ENCODE measurements at regions not wholly inside any gene's neighbourhood (a gene's known extent, or its start where the extent isn't known, plus 50 kb on each side); places are given as distances from the start of the nearest gene placed in this dataset.

DNA sequence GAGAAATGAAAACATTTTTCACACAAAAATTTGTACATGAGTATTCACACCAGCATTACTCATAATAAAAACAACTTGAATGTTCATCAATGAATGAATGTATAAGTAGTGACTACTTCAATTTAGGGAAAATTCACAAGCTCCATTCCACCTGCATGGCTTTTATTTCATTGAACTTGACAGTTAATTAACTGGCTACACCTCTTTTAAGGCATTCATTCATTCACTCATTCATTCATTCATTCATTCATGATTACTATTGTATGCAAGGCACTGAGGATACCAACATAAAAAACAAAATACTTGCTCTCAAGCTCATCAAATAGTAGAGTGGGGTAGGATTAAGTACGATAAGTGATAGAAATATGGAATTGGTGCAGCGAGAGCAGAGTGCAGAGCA is 198.3 kb upstream of the DLGAP1 start:
- no peaks in the 10 kb centered on the region for H3K9me3 ChIP-seq
- no peak for ATAC-seq
- no peaks in the 10 kb centered on the region for H3K27me3 ChIP-seq
- H3K4me3 ChIP-seq = no peak overlapping the region
- H3K36me3 ChIP-seq = no peaks in the 10 kb centered on the region
- H3K27ac ChIP-seq = no peak overlapping the region
- no peaks in the 10 kb centered on the region for H3K4me1 ChIP-seq
- 75 to 84% methylated on average over 2 of the region's 2 CpGs for WGBS, 2 donors (ENCODE audit: low coverage in 1 of 2)
- TF ChIP-seq POLR2AphosphoS5 (IDR thresholded peaks at IDR 0.05) (no peak), EP300 (IDR thresholded peaks at IDR 0.05) (no peak)

GRCh38 chr18:4641771-4642368 is 186.8 kb upstream of the DLGAP1 start:
- no peaks in the 10 kb centered on the region for H3K27me3 ChIP-seq
- H3K4me3 ChIP-seq = no peak overlapping the region
- no peak overlapping the region for H3K27ac ChIP-seq
- 50 to 55% methylated on average over 3 to 4 of the region's 5 CpGs for WGBS, 2 donors (ENCODE audit: low coverage in 1 of 2)
- ATAC-seq = no peak
- TF ChIP-seq, protein P1, sequence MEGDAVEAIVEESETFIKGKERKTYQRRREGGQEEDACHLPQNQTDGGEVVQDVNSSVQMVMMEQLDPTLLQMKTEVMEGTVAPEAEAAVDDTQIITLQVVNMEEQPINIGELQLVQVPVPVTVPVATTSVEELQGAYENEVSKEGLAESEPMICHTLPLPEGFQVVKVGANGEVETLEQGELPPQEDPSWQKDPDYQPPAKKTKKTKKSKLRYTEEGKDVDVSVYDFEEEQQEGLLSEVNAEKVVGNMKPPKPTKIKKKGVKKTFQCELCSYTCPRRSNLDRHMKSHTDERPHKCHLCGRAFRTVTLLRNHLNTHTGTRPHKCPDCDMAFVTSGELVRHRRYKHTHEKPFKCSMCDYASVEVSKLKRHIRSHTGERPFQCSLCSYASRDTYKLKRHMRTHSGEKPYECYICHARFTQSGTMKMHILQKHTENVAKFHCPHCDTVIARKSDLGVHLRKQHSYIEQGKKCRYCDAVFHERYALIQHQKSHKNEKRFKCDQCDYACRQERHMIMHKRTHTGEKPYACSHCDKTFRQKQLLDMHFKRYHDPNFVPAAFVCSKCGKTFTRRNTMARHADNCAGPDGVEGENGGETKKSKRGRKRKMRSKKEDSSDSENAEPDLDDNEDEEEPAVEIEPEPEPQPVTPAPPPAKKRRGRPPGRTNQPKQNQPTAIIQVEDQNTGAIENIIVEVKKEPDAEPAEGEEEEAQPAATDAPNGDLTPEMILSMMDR (IDR thresholded peaks at IDR 0.05) = no peak
- TF ChIP-seq EP300 (IDR thresholded peaks at IDR 0.05) (no peak), POLR2AphosphoS5 (IDR thresholded peaks at IDR 0.05) (no peak), POLR2A (IDR thresholded peaks at IDR 0.05) (no peak)
- H3K9me3 ChIP-seq = no peaks in the 10 kb centered on the region
- H3K36me3 ChIP-seq = no peaks in the 10 kb centered on the region
- H3K4me1 ChIP-seq = no peaks in the 10 kb centered on the region

DNA sequence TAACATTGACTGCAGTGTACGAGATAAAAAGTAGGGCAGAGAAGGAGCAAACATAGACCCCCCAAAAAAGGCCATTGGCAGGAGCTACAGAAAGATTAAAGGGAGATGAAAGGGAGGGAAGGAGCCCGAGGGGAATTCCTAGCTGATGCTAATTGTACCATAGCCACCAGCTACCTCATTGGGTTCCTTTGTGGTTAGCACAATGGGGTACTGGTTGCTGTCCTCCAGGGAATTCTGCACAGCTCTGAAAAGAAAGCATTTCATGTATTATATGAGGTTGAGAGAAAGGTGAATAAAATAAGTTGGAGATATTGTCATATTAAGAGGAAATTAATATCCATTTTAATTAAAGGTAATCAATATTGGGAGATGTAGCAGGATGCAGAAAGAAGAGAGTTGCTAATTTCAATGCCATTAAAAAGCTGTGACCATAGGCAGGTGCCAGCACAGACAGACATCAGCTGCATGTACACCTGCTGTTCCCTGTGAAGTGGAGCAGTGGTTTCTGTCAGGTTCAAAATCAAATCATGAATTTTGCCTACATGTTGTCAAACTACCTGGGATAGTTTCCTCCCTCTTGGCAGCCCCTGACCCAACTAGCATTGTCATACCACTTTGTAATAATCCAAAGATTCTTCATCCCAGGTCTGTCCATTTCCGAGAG is 185.4 kb upstream of the DLGAP1 start:
- WGBS, 2 donors (ENCODE audit: low coverage in 1 of 2) = 64 to 71% methylated on average over 3 of the region's 3 CpGs
- no peak for TF ChIP-seq EP300 (IDR thresholded peaks at IDR 0.05)
- no peak for TF ChIP-seq POLR2AphosphoS5 (IDR thresholded peaks at IDR 0.05)
- TF ChIP-seq POLR2A (IDR thresholded peaks at IDR 0.05) = no peak
- TF ChIP-seq, protein P1 (IDR thresholded peaks at IDR 0.05) = no peak
- Histone ChIP-seq H3K27me3 (no peaks in the 10 kb centered on the region), H3K27ac (no peak overlapping the region), H3K9me3 (no peaks in the 10 kb centered on the region), H3K36me3 (no peaks in the 10 kb centered on the region), H3K4me1 (no peaks in the 10 kb centered on the region), H3K4me3 (no peak overlapping the region)
- no peak for ATAC-seq

DNA sequence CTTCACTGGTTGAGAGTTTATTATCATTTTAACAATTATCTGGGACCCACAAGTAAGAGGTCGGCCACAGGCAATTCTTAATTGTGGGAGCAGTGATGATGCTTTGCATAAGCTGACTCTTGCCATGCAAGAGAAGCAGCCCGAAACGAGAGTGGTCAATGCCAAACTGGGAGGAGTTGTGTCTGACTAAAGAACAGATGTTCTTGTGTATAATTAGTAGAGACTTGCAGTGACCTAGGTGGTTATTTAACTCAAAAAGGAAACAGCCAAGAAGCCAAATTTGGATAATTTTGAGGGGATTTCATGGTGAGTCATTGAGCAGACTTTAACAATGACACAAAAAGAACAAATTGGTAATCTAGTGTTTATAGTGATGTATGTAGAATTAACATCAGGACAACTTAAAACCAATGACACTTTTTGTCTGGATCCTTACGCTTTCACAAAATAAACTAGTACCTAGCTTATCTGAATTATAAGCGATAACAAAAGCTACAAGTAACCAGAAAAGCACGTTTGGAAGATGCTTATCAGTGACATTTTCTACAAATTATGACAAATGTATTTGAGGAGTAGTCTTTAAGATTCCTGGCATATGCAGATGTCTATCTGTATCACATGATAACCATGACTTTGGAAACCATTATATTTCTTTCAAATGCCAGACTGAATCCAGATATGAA is 184.7 kb upstream of the DLGAP1 start:
- H3K27ac ChIP-seq = no peak overlapping the region
- H3K36me3 ChIP-seq = no peaks in the 10 kb centered on the region
- no peaks in the 10 kb centered on the region for H3K27me3 ChIP-seq
- no peak for ATAC-seq
- TF ChIP-seq EP300 (IDR thresholded peaks at IDR 0.05) (no peak), POLR2A (IDR thresholded peaks at IDR 0.05) (no peak), POLR2AphosphoS5 (IDR thresholded peaks at IDR 0.05) (no peak)
- TF ChIP-seq, protein P1 (IDR thresholded peaks at IDR 0.05) = no peak
- 39 to 47% methylated on average over 5 to 6 of the region's 6 CpGs for WGBS, 2 donors (ENCODE audit: low coverage in 1 of 2)
- no peak overlapping the region for H3K4me3 ChIP-seq
- H3K4me1 ChIP-seq = no peaks in the 10 kb centered on the region
- no peaks in the 10 kb centered on the region for H3K9me3 ChIP-seq

DNA sequence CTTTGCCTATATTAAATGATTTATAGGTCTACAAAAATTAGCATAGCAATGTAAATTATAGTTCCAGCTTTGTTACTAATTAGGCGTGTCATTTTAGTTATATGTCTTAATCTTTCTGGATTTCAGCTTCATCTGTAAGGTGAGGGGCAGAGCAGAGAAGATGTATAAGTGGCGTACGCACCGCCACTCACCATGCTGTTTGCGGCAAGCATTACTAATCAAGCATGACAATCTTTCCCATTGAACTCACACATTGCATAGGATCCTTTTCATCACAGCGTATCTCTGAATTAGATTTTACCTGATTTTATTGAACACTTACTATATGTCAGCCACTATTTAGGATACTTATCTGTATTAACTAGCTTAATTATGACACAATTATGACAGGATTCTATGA is 183.6 kb upstream of the DLGAP1 start:
- Histone ChIP-seq H3K36me3 (no peaks in the 10 kb centered on the region), H3K4me1 (no peaks in the 10 kb centered on the region), H3K27ac (no peak overlapping the region), H3K27me3 (no peaks in the 10 kb centered on the region), H3K9me3 (no peaks in the 10 kb centered on the region), H3K4me3 (no peak overlapping the region)
- 95 to 97% methylated on average over 6 of the region's 6 CpGs for WGBS, 2 donors (ENCODE audit: low coverage in 1 of 2)
- TF ChIP-seq POLR2AphosphoS5 (IDR thresholded peaks at IDR 0.05) (no peak), POLR2A (IDR thresholded peaks at IDR 0.05) (no peak), EP300 (IDR thresholded peaks at IDR 0.05) (no peak)
- TF ChIP-seq, protein P1 (IDR thresholded peaks at IDR 0.05) = no peak
- no peak for ATAC-seq
